Suppressor macrophage treated with lipopolysaccharide for 4 hours (primary cell): ENCODE measurements at regions not wholly inside any gene's neighbourhood (a gene's known extent, or its start where the extent isn't known, plus 50 kb on each side); places are given as distances from the start of the nearest gene placed in this dataset.

ENCODE experiments used
- DNase-seq: peaks from one replicate; pipeline ENCODE4 v3.0.0-alpha.2; 2020

DNA sequence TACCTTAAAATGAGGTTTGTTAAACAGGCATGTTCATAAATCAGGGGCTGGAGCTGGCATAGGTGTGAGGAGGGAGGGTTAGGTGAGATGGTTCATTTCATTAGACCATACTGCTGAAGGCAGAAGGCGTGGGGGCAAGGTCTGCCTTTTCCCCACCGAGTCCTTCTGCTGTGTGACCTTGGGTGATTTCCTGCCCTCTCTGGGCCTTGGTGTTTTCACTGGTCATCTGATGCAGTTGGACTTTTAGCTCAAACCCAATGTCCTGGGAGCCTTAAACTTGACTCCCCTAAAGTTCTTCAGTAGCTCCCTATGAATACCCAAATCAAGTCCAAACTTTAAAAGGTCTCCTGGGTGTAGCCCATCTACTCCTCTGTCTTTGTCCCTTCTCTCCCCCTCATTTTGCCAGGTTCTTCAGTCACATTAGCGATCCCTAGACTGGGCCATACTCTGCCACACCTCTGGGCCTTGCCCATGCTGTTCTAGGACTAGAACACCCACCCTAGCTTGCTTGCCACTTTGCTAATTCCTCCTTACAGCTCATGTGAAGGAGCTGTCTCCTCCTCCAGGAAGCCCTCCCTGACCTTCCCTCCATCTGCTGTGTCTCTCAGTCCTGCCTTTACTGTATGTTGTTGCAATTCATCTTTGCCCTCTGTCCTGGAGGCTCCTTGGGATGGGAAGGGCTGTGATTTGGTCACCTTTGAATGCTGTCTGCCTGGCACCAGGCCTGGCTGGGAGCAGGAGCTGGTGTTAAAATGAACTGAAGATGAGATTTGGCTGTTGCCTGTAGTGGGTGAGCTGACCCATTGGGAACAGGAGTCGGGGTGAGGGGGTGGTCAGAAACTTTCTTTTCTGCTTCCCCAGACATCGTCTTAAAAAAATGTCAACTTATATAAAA, 85.4 kb upstream of the HS6ST1 start:
- no peak for DNase-seq

DNA sequence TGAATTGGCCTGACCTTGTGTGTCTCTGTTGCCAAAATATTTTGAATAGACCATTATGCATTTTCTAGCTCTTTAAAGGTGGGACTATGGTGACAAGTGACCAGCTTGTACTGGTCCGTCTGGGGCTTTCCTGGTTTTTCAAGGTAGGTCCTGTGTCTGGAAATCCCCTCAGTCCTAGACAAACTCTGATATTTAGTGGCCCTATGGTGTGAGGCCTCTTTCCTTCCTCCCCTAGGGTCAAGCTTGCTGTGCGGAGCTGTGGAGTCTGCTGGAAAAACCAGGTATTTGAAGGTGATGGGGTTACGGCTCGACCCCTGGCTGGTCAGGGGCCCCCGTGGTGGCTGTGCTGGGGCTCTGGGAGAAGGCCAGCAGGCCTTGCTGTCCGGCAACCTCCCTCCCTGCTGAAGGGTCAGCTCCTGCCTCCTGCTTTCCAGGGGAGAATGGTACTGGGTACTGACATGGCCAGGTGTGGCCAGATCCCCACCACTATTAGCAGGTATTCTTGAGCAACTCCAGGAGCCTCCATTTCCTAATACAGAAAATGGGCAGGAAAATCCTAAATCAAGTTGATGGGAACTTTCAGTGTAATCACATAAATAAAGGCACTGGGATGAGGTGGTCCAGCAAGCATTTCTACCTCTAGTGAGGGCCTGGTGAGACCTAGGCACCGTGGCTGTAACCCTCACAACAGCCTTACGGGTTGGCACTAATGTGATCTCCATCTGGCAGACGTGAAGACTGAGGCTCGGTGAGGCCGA, 86.2 kb upstream of the HS6ST1 start:
- DNase-seq = no peak

DNA sequence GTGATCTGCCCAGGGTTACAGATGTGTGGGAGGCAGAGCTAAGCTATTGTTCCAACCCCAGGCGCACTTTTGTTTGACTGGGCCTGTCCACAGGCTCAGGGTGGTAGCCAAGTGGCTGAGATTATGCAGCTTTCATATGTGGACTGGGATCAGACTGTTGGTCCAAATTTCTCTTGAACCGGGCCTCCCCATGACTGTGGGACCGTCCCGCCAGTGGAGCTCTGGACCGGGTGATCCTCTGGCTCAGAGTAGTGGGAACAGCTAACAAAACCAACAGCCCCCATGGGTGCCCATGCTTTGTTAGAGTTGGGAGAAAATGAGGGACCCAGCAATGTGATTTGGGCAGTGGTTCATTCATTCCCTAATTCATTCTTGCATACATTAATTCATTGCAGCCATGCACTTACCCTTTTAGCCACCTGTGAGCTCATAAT, 86.8 kb upstream of the HS6ST1 start:
- no peak for DNase-seq

DNA sequence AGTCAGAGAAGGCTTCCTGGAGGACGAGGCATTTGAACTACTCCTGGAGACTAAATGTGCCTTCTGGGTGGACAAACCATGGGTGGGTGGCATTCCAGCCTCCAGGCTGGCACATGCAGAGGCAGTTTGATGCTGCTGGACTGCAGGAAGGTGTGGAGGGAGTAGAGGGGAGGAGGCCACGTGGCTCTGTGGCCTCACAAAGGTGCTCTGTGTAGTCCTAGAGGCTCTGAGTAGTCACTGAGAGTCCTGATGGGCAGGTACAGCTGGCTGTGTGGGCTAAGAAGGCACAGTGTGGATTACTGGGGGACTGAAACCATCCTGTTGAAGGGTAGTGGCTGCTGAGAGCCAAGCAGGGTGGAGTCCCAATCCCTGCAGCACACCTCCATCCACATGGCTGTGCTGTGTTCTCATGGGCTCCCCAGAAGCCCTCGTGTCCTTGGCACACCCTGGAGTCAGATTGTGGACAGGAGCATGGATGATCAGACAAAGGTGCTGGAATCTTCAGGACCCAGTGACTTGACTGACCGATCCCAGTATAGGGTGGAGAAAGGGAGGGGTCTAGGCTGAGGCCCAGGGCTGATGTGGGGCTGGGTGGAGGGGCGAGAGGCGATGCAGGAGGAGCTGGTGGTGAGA, 87.4 kb upstream of the HS6ST1 start:
- no peak for DNase-seq

DNA sequence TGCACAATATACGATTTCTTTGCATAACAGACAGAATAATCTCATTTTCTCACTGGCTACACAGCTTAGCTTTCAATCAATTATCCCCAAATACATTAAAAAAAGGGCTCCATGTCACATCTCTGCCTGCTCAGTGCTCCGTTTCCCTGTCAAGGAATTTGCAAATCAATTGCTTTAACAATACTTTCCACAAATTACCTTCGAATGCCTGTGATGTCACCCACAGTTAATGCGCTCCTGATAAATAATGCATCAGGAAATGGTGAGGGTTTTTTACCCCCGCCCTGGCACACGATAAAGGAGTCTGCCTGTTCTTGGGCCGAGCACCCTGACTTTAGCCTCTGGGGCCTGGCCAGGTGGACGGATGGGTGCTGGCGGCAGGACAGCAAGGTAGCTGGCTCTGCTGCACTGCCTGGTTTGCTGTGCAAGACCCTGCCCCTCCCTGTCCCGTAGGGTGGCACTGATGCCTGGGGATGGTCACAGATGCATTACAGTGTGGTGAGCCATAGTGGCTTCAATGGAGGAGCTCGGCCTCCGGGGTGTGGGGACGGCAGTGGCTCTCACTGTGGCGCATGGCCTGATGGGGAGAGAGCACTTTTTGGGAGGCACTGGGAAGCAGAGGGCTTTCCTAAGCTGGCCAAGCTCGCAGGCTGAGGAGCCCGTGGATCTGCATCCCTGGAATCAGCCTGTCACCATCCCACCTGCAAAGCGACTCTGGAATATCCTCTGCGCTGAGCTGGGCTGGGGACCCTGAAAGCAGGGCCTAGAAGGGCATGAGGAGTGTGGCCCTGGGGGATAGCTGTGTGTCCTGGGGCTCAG, 88.3 kb upstream of the HS6ST1 start:
- DNase-seq = no peak

DNA sequence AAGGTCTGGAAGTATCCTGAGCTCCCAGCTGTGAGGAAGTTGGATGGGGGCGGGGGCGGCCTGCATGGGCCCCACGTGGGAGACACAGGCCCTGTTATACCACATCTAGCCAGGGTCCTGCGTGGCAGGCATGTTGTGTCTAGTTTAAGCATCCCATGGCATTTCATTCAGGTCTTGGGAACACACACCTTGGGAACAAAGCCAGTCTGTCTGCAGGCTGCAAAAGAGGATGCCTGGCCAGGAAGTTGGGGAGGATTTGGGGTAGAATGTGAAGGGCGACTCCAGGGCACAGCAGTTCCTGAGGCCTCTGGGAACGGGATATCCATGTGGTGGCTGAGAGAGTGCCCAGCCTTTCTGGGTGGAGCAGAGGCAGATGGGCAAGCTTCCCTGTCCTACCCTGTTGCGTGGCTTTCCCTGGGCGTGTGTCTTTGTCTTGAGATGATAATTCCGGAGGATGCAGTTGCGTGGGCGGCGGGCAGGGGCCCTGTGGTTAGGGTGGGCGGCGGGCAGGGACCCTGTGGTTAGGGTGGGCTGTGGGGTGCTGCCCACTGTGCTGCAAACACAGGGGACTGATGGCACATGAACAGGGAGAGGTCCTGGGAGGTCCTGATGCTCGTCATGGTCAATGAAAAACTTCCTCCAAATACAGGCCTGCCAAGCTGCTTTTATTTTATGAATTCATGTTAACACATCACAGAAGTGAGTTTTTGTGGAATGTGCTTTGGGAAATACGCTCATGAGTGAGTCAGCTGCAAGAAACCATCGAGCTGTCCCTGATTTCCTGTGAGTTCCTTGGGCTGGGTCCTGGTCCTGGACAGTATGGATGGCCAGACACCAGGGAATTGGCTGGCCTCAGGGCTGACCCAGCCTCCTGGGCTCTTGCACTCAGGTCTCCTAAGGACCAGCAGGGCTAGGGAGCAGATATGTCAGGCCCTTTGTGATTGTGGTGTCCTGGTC, 90.0 kb upstream of the HS6ST1 start:
- no peak for DNase-seq

DNA sequence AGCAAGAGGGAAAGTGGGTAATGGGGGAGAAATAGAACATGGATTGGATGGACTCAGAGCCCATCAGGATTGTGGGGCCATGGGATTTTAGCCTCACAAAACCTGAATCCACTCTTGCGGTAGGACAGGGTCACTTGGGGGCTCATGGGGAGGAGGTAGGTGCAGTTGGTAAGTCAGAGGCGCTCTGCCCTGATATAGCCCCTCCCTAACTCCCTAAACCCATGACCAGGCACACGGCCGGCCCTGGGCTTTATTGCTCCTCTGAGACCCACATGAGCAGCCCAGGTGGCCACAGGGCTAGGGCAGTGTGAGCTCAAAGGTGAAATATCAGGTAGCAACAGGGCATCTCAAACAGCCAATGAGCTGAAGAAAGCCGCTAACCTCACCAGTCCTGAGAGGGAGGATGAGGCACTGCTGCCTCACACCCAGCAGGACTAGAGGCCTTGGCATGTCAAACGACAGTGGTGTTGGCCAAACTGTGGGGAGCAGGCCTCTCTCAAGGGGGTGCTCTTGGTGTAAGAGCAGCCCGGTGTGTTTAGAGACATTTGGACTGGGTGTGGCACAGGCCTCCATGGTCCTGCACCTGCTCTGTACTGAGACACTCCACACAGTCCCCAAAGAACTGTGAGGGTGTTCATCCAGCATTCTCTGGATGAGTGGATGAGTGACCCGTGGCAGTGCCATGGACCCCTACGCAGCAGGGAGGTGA, 90.8 kb upstream of the HS6ST1 start:
- DNase-seq = no peak

DNA sequence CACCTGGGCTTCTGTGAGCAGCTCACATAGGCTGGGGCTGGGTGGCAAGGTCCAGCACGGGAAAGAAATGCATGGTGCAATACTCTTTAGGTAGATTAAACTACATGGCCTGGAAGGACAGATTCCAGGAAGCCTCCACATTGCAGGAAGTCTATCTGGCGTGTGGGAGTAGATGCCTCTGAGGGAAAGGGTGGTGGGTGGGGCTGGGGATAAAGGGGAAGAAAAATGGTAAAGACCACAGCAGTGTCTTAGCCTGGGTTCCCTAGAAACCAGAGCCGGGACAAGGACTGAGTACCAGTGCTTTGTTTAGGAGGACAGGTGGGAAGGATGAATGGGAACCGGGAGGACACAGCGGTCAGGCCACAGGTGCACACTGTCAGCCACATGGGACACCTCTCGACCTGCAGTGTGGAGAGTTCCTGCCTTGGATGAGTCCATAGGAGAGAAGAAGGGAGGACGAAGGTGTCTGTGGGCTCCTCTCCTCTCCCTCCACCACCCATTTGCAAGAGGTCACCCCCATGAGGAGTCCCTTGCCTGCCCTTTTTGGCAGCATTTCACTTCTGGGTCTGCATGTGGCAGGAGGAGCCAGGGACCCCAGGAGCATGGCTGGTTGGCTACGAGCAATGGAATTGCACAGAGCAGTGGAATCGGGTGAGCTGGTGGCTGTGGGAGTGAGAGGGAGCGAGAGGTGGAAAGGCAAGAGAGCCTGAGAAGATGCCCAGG, 91.5 kb upstream of the HS6ST1 start:
- DNase-seq = no peak

DNA sequence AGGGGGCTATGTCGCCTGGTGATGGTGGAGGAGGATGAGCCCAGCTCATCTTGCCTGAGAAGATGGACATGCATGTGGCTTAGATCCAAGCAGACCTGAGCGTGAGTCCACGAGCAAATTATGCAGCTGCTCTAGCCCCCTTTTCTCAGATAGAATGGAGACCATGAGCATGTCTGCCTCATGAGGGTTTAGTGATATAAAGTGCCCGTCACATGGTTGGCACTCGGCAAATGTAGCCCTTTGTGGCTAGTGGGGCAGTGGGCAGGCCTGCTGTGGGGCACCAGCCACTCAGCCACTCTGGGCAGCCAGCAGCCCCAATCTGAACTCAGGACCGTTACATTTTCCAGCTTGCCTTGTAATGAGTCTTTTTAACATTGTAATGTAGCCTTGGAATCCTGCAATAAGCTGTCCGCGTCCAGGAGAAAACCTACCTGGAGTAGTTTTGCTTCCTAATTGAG, 92.1 kb upstream of the HS6ST1 start:
- DNase-seq = no peak

DNA sequence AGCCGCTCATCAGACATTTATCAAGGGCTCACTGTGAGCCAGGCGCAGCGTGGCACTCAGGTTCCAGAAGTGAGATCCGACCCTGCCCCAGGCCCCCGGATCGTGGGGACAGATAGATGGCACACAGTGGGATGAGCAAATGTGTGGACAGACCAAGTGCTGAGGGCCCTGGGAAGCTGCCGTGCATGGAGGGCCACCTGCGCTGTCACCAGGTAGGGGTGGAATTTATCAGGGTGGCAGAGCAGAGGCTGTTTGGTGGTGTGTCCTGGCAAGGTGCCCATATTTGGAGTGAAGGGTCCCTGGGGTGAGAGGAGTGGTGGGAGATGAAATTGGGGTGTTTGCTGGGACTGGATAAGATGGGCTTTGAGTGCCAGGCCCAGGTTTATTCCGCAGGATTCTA, 92.8 kb upstream of the HS6ST1 start:
- DNase-seq = no peak

DNA sequence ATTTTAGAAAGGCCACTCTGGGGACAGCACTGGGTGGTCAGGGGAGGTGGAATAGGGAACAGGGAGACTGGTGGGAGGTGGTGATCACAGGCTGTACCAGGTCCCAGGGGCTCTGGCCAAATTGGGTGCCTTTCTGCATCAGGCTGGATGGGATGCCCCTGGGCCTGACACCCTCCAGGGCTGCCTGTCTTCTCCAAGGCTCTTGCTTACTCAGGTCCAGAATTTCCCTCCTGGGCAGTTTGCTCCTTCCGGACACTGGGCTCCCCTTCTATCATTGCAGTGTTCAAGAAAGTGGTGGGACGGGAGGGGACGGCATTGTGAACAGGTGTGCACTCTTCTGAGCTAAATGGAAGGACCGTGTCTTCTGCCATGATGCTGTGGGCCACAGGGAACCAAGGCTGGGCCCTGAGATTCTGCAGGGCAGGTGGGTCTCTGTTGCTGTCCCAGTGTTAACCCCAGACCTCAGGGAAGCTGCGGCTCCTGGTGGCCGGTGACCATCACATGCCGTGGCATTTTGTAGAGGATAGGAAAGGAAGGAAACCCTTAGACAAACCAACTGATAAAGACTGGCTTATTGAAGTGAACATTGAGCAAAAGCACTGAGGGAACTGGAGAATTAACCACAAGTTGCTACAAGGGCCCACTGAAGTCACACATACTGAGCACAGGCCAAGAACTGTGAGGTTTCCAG, 93.7 kb upstream of the HS6ST1 start:
- no peak for DNase-seq

DNA sequence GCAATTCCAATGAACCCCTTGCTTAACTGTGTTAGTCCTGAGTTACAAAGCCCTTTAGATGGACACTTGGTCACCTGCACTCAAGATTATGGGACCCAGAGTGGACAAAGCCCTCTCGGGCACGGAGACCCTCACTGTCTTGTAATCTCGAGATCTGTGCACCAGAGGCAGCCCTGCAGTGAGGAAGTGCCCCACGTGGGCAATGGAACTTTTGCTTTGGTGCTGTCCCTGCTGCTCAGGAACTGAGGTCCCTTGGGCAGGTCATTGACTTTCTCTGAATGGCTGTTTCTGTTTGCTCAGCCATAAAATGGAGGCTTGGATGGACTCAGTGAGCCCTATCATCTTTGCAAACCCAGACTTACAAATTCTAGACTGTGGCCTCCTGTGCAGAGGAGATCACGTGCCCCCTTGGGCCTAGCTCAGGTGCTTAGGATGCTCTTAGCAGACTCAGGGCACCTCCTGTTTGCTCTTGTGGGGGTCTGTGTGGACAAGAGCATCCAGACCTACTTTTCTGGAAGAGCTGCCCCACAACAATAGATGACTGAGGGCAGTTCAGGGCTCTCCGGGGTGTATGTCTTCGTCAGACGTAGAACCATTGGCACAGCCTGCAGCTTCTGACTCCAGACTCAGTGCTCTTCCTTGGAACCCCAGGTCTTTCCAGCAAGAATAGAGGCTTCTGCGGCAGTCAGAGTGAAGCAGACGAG, 94.5 kb upstream of the HS6ST1 start:
- no peak for DNase-seq

DNA sequence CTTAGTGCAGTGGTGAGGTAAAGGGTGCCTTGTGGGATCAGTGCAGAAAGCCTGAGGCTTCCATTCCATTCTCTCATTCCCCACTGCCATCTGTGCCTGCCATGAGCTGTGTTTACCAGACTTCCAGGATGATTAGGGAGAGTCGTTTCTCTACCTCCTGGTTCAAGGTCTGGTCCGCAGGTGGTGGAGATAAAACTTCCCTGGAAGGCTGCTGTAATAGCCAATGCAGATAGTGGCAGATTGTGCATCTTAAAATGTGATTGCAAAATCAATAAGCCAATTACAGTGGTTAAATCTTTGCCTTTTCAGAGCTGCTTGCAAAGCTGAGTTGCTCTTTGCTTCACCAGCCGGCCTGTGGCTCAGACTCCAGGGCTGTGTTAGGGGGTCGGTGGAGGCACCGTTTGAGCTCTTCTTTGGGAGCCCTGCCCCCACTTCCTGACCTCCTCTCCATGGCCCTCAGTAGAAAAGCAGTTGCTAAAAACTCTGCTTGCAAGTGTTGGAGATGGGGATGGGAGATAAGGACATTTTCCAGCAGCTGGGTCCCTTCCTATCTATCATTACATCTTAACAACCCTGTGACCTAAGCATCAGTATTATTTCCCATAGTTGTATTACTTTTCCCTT, 95.2 kb upstream of the HS6ST1 start:
- no peak for DNase-seq

DNA sequence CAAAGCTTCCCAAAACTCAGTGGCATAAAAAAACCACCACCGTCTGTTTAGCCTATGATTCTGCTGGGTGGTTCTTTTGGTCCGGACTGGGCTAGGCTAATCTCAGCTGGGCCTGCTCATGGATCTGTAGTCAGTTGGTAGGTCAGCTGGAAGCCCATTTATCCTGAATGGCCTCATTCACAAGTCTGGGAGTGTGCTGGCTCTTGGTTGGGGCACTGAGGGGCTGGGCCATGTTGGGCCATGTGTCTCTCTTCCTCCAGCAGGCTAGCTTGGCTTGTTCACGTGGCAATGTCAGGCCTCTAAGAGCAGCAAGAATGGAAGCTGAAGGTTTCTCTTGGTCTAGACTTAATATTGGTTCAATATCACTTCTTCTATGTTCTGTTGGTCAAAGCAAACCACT, 95.7 kb upstream of the HS6ST1 start:
- no peak for DNase-seq

DNA sequence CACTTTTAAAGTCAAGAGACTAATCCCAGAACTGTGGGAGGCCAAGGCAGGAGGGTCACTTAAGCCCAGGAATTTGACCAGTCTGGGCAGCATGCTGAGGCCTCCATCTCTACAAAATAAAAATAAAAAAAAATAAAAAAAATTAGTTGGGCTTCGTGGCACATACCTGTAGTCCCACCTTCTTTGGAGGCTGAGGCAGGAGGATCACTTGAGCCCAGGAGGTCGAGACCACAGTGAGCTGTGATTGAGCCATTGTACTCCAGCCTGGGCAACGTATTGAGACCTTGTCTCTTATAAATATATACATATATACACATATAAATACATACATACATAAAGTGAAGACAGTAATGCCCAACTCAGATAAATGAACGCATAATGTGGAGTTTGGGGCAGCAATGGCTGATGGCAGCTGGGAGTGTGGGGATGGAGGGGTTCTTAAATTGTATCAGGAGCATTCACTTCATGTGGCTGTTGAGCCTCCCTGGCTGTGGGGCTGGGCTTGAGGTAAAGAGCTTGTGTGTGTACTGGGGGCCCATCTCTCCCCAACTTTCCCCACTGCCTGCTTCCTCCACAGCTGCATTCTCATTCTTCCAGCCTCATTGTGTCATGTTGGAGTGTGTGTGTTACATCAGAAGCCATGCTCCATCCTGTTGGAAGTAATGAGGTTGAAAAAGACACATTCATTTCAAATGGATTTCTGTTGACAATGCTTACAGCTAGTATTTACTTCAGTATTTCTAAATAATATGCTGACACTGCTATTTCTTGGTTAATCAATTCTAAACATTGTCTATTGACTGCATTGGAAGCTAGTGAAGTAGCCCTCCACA, 96.5 kb upstream of the HS6ST1 start:
- DNase-seq = no peak

DNA sequence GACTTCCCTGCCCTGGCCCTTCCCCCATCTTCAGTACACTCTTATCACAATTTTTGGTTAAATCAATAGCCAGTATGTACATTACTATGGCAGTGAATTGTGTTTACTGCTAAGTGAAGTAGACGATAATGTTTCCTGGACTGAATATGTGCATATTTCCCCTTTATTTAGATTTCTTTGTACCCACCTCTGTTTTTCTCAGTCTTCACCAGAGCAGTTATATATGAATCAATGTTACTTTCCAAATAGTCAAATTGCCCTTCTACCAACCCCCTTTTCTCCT, 97.1 kb upstream of the HS6ST1 start:
- no peak for DNase-seq

DNA sequence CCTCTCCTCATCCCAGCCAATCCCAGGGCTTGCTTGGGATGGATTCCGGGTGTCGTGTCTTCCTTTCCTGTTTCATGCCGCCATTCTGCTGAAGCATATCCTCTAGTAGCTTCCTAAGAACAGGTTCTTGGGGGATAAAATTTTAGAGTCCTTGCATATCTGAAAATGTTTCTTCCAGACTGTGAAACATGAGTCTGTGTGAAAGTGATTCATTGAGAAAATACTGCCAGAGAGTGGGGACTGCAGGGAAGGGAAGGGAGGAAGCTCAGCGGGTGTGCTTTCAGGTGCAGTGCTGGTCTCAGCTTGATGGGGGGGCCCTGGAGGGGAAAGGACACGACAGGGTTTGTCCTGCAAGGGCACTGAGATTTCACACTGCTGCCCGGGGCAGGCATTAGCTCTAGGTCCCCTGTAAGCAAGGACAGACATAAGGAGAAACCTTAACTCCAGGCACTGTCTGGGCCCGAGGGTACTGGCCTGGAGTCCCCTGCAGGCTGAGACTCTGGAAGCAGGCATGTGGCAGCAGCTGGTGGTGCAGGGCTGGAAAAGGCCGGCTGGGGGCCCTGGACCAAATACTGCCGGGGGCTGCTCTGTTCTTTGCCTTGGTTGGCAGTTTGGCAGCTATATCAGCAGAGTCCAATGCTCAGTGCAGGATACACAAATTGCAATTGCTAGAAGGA, 97.6 kb upstream of the HS6ST1 start:
- DNase-seq = no peak
